Hepatic stellate cell (primary cell): ENCODE measurements at regions not wholly inside any gene's neighbourhood (a gene's known extent, or its start where the extent isn't known, plus 50 kb on each side); places are given as distances from the start of the nearest gene placed in this dataset.

ENCODE experiments used
- DNase-seq: peaks from one replicate; pipeline ENCODE4 v3.0.0; 2011; ENCODE audit warnings: low spot score

DNA sequence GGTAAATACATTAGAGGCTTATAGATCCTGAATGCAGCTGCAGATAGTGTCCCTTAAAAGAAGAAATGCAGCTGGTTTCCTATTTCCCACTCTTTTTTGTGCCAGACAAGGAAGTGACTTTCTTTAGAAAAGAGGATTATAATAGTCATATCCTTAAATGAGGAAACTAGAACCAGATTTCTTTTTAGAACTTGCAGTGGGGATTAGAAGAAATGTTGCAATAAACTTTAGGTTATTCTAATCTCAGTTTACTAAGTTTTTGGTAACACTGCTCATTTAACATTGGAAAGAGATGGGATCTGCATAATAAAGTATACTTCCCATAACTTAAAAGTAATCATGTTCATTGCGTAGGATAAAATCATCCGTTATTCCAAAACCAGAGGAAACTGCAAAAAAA, 101.9 kb downstream of the SLIT2 start:
- DNase-seq, result no peak

DNA sequence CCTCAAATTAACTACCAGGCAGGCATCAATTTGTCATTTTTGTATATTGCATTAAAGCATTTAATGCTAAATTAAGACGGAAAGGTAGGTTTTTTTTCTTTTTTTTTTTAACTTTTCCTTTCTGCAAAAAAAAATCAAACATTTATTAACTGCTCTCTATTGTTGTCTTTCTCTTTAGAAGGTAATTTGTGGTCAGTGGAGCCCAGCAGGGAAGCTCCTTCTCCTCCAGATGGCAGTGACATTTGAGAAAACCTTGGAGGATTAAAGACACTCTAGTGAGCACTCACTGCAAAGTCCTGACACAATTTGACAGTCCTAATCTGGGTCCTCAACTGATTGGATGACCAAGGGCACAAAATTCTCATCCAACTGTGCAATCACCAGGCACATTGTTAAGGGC, 102.4 kb downstream of the SLIT2 start:
- DNase-seq, result no peak

DNA sequence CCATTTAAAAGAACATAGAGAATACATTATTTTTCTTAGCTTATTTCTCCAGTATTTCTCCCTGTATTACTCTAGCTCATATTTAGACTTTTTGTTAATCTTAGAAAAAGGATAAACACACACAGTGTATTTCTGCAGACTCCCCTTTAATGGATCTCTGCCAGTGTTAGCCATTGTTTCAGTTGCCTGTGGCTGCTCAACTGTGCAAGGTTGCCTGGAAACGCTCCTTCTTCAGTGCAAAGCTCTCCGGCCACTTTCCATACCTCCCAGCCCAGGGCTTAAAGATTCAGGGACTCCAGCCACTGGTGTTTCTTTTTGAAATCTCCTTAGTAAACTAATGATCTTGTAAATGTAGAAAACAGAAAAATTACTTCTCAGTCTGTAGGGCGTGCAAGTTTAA, 104.9 kb downstream of the SLIT2 start:
- no peak for DNase-seq

DNA sequence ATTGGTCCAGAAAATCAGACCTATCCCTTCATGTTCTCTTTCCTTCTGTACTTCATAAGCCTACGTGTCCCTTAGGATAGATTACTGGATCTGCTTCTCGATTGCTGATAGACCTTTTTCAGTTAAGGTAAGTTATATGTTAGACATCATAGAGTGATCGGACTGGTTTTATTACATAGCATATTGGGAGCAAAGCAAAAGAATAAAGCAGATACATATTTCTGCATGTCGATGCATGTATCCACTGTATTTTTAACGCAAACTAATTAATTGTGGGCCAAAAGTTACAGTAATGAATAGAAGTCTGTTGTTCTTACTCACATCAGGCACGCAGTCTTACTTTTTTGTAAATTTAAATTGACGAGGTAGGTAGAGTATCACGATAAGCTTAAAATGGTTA, 106.4 kb downstream of the SLIT2 start:
- no peak for DNase-seq

DNA sequence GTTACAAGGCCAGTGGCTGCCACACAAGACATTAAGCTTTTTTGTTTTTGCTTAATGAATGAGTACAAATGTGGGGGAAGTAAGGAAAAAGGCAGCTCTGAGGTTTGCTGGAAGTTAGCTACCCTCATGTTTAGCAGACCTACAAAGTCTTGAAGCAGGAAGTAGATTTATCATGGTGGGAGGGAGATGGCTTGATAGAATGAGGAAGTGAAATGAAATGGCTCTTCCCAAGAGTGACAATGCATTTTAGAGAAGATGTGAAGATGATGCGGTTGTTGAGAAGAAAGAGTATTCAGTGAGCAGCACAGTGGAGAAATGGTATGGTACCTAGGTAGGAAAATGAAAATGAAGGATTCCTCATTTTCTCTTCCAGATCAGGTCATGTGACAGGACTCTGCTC, 108.0 kb downstream of the SLIT2 start:
- no peak for DNase-seq

DNA sequence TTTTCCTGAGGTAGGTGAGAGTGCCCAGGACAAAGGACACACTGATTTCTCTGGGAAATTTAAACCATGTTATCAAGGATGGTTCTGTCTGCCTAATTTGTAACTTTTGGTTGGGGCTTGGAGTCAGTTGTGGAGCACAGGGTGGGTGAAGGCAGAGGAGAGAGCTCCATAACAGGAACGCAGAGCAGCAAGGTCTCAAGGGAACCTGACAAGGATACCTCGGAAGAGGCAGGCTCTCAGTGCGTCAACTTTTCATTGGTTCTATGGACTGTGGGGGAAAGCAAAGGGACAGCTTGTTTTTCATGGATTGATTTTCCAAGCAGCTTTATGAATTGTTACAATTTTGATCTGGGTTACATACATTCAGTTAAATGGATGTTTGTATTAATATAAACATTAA, 110.4 kb downstream of the SLIT2 start:
- DNase-seq, result no peak

DNA sequence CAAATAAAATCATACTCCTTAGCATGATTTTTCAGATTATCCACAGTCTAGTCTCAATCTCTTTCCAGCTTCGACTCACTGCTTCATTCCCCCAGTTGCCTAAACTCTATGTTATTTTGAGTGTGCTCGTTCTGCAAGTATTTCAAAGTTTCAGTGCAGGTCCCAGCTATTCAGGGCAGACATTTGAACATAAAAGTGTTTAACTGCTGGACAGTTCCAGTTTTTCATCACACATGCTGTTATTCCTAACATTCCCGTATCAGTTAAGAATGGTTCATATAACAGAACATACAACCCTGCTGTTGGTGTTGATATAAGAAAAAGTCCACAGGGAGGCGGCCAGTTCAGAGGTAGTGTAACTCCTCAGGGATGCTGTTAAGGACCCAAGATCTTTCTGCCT, 113.3 kb downstream of the SLIT2 start:
- no peak for DNase-seq

DNA sequence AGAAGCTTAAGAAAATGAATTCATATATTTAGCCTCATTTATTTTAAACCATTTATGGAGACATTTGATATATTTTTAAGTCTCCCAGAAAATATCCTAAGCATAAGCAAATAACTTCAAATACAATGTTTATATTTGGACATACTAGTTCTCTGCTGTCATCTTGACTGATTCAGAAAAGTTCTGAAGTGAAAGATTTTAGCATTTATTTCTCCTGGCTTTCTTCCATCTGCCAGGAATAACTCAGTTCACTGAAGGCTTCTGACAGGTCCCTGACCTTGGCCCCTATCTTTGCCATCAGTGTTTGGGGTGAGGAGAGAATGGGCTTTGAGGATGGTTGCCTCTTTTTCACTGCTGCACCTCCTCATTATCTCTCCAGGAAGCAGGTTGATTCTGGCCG, 115.7 kb downstream of the SLIT2 start:
- DNase-seq, result no peak

DNA sequence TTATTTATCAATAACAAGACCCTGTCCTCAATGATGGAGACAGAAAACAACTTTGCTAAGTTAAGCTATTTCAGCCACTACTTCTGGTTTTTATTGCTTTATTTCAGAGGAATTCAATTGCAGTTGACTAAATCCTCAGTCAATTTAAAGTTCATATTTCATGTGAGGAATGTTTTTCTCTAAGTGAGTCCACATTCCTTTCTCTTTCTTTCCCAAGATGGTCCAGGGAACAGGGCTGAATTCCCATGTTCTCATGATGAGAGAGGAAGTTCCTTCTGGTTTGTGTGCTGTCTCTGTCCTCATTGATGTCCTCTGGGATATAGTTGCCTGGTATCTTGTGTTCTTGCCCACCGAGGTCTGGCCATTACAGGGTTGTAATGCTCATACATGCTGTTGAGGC, 117.2 kb downstream of the SLIT2 start:
- DNase-seq, result no peak

DNA sequence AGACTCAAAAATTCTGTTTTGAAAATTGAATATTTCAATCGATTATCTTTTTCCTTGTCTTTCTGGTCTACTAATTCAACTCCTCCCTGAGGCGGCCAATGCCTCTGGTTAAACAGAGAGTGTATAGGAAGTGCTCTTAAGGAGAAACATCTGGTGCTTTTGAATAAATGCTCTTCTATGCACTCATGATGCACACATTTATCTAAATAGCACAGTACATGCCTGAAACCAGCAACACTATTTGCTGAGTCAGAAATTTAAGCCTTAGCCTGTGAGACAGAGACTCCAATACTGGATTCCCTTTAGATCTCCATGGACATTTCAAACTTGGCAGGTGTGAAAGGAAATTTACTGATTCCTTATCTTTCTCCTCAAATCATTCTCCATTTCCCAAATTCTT, 118.6 kb downstream of the SLIT2 start:
- DNase-seq, result no peak

DNA sequence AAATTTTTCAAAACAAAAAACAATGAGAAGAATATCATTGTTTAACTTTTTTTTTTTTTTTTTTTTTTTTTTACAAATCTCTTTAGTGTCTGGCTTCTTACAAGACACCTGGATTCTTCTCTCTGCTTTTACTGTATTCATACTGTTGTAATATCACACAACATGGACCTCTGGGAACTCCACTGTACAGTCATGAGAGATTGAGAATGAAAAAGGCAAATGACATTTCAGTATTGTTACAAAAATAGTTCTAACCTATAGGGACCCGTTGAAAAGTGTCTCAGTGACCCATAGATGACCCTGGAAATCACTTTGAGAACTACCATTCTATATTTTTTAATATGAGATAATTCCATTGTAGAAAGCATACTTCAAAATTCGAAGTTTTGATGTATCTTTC, 124.4 kb downstream of the SLIT2 start:
- no peak for DNase-seq

DNA sequence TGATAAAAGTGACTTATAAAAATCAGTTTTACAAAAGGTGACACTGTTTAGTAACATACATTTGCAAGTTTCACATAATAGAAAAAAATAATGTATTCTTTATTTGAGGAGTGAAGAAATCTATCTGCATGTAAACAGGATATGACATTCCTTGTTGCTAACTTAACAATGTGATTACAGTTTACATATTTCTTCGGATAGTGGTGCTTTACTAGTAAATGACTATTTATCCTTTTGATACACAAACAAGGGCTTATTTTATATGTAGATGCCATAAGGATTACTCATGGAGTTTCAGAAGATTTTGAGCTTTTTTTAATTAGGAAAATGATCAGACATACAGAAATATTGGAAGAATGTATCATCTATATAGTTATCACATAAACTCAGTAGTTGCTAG, 126.5 kb downstream of the SLIT2 start:
- no peak for DNase-seq

DNA sequence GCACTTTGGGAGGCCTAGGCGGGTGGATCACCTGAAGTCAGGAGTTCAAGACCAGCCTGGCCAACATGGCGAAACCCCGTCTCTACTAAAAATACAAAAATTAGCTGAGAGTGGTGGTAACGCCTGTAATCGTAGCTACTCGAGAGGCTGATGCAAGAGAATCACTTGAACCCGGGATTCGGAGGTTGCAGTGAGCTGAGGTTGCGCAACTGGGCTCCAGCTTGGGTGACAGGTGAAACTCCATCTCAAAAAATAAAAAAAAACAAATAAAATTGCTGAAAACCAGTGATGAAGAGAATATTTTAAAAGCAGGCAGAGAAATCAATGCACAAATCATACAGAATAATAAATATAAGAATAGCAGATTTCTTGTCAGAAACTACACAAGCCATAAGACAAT, 129.3 kb downstream of the SLIT2 start:
- DNase-seq, result no peak

DNA sequence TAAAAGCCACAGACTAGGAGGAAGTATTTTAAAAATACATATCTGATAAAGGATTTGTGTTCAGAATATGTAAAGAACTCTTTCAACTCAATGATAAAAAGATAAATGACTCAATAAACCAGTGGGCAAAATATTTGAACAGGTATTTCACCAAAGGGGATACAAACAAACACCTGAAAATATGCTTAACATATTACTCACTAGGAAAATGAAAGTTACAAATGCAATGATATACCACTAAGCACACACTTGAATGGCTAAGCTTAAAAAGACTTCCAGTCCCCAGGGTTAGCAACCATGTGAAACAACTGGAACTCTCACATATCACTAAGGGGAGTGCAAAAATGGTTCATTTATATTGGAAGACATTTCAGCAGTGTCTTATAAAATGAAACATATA, 131.6 kb downstream of the SLIT2 start:
- no peak for DNase-seq

DNA sequence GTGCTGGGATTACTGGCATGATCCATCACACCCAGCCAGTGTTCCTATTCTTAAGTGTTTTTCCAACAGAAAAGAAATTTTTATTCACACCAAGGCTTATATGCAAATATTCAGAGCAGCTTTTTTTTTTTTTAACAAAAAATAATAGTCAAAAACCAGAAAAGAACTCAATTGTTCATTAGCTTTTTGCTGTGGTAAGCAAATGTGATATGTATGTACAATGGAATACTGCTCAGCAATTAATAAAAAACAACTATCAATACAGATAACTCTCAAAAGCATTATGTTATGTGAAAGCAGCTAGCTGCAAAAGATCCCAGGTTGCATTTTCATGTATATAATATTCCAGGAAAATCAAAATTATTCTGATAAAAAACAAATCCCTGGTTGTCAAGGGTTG, 132.3 kb downstream of the SLIT2 start:
- DNase-seq, result no peak

DNA sequence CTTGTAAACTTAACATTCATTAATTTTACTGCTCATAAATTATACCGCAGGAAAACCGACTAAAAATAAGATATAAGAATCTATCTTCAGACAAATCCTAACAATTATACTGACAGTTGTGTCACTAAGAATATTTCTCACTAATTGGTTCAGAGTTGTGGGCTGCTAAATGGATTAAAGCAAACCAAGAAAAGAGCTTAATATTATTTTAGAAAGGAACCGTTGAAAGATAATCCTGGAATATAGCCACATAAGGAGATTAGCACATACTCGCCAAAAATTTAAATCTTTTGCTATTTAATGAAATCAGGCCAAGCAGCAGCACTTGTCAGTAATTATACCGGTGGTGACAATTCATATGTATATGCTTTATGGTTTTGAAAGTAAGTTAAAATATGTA, 132.8 kb downstream of the SLIT2 start:
- DNase-seq, result no peak

DNA sequence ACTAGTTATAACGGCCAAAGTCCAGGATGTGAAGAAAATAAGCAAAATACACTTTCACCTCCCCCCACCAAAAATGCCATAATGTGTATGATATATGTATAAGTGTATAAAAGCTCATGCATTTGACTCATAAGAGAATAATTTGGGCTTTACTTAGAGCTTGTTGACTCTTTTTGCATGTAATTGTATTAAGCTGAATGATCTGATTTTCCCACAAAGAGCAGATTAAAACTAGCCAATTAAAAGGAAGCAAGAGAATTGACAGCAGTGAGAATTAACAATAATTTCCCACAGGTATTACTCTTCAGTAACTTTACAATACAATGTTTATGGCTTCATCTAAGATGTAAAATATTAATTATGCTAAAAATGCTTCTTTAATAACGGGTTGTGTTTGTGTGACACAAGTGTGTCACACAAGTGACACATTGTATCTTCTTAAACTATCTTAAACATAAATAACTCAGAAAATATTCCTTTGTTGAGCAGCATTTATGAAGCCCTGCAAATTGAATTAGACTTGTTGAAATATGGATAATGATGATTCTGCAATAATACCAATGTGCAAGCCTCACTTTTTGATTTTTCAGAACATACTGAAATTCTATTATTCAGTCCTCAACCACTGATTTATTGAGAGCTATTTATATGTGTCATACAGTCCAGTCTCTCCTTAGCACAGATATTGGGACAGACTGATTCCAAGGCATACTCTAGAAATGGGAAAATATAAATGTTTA, 134.5 kb downstream of the SLIT2 start:
- DNase-seq, result no peak

DNA sequence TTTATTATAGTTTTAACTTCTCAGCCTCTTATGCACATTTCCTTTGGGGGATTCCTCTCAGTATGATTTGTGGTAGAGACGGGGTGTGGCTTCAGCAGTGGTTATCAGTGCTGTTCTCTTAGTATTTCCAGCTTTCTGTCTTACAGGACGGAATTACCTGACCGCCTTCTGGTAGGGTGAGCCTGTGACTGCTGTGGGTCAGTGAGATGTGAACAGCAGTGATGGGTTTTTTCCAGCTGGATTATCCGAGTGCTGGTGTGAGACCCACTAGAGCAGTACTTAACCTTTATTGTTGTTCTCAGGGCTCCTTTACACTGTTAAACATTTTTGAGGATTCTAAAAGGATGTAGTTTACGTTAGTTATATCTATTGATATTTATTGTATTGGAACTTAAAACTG, 135.2 kb downstream of the SLIT2 start:
- no peak for DNase-seq

DNA sequence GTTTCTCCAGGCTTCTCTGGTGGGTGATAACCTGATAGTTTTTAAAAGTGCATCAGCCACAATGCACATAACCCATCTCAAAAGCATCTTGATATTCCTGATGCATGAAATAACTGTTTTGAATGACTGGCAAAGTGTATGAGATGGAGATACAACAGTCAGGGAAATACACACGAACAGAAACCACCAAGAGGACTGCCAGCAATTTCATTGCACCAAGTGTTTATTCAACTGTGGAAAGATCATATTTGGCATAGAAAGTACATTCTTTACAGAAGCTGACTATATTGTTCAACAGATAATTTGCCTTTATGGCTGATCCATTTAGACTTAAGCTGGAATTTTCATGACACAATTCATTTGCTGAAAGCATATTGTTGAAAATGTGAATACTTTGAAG, 139.5 kb downstream of the SLIT2 start:
- DNase-seq, result no peak

DNA sequence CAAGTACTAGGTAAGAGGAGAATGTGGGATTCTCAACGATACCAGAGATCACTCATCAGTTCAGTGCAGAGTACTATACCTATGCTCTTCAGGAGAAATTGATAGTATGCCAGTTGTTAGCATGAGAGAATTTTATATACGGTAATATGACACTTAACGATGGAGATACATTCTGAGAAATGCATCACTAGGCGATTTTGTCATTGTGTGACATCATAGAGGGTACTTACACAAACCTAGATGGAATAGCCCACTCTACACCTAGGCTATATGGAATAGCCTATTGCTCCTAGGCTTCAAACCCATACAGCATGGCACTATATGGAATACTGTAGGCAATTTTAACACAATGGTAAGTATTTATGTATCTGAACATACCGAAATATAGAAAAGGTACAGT, 140.2 kb downstream of the SLIT2 start:
- no peak for DNase-seq

DNA sequence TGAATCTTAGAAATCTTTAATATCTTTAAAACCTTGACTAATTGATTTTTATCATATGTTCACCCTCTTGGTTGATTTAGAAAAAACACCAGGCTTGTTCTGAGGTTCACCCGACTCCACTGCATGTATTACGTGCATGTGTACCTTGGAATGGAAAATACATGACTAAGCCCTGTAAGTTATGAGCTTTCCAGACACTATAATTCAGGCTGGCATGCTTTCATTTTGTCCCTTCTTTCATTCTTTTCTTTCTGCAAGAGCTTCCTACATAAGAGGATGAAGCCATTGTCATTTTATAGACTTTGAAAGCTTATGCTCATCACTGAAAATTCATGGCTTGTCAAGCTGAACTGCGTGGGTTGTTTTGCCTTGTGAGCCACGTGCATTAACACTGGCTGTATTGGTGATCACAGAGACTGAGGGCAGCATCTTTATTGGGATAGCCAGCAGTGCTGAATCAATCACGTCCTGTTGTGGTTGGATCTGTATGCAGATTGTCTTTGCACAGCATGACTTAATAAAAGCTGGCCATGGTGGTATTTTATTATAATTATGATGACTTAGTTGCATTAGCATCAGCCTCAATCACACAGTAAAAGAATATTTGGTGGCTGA, 141.9 kb downstream of the SLIT2 start:
- no peak for DNase-seq

DNA sequence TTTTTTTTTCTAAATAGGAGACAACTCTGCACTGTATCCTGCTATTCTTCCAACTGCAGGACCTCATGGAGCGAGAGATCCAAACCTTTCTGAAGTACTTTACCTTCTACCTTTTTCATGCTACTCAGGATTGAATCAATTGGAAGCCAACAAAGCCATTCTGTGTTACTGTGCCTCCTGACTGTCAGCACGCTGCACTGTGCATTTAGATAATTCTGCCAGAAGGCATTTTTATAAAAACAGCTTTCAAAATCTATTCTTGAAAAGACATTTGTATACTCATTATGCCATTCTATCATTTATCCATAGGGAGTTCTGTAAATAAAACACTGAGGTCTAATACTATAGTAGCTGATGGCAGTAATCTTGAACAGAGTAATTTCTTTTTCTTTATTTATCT, 142.8 kb downstream of the SLIT2 start:
- DNase-seq, result no peak

DNA sequence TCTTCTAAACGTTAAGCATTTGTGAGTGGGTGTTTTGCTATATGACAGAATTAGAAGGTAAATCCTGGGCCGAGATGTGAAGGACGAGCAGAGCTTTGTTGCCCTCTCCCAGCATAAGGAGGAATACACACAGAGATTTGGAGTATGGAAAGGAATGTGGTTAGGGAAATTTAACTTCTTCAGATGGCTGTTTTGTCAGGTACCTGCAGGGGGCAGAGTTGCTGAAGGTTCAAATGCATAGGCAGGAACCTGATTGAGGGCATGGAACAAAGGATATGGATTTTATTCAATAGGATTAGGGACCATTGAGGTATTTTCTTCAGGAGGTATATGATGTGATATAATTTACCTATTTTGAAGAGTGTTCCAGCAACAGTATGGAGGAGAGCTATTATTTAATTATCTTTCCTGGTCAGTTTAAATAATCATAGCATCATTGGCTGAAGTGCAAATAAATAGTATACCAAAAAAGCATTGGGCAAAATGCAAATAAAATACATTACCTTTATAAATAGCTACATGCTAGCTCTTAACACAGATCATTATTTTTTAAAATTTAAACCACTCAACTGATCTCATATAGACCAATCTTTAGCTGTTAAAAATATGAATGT, 143.6 kb downstream of the SLIT2 start:
- no peak for DNase-seq

DNA sequence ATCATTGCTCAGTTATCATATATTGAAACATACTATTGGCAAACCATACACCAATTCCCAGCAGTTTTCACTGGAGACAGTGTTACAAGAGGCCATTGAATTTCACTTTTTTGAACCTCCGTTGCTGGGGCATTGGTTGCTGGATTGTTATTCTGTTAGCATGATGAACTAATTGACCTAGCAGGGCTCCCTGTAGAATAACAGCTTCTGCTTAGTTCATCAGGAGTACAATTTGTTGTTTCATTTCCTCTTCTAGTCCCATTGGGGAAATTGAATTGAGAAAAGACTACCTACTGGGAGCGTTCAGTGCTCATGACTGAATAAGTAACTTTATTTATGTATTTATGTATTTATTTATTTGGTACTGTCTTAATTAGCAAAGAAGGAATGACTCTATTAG, 151.6 kb downstream of the SLIT2 start:
- DNase-seq, result no peak
